Activated naive CD4-positive, alpha-beta T cell treated with anti-CD3 and anti-CD28 coated beads, Interleukin-2, amount 10 ng/mL, durations not matched to agents 7 days and 5 days (primary cell): ENCODE measurements at regions not wholly inside any gene's neighbourhood (a gene's known extent, or its start where the extent isn't known, plus 50 kb on each side); places are given as distances from the start of the nearest gene placed in this dataset.
"Not testable (repeated sequence)": the region's sequence is repeated elsewhere in the genome, so short reads cannot be mapped to it uniquely, and the experiment has no call there.

Source experiments
- CTCF ChIA-PET: fragments of 350-600 bp; sonication (Branson Sonifier 250); formaldehyde crosslinking; loops from one replicate; lab custom pipeline; 2021; ENCODE audit warnings: antibody characterized with exemption; lab: Charles Lee
- DNase-seq: peaks from one replicate; pipeline ENCODE4 v3.0.0-alpha.2; 2020
- H3K27ac Mint-ChIP-seq: one replicate; pipeline ENCODE4 v1.8.0; 2021; ENCODE audit warnings: mild to moderate bottlenecking, moderate library complexity, mixed read lengths
- H3K27me3 Mint-ChIP-seq: one replicate; pipeline ENCODE4 v1.8.0; 2021; ENCODE audit warnings: mild to moderate bottlenecking, mixed read lengths
- H3K36me3 Mint-ChIP-seq: one replicate; pipeline ENCODE4 v1.8.0; 2021; ENCODE audit warnings: mixed read lengths
- H3K4me1 Mint-ChIP-seq: one replicate; pipeline ENCODE4 v1.8.0; 2021; ENCODE audit warnings: mixed read lengths
- H3K4me3 Mint-ChIP-seq: one replicate; pipeline ENCODE4 v1.8.0; 2021; ENCODE audit warnings: mild to moderate bottlenecking, moderate library complexity, mixed read lengths
- H3K9me3 Mint-ChIP-seq: one replicate; pipeline ENCODE4 v1.8.0; 2021; ENCODE audit warnings: mixed read lengths

- no peak overlapping the region for H3K4me3 Mint-ChIP-seq
- CTCF ChIA-PET: no interaction called here
Measured at GRCh38 chr7:113307147-113307546, 188.8 kb upstream of the SMIM30 start.

GRCh38 chr7:113306302-113306701, 187.9 kb upstream of the SMIM30 start:
- Mint-ChIP-seq H3K27me3 (no peaks in the 10 kb centered on the region), H3K4me1 (no peaks in the 10 kb centered on the region), H3K36me3 (no peaks in the 10 kb centered on the region), H3K27ac (no peak overlapping the region), H3K9me3 (no peaks in the 10 kb centered on the region), H3K4me3 (no peak overlapping the region)
- no peak for DNase-seq
- CTCF ChIA-PET: no interaction called here

More at GRCh38 chr7:113307147-113307546, 188.8 kb upstream of the SMIM30 start:
- H3K36me3 Mint-ChIP-seq: no peaks in the 10 kb centered on the region
- H3K27me3 Mint-ChIP-seq: no peaks in the 10 kb centered on the region
- no peak overlapping the region for H3K27ac Mint-ChIP-seq
- no peaks in the 10 kb centered on the region for H3K9me3 Mint-ChIP-seq
- H3K4me1 Mint-ChIP-seq: no peaks in the 10 kb centered on the region
- no peak for DNase-seq

GRCh38 chr7:113304104-113304503, 185.8 kb upstream of the SMIM30 start:
- Mint-ChIP-seq H3K27ac (no peak overlapping the region), H3K36me3 (no peaks in the 10 kb centered on the region), H3K27me3 (no peaks in the 10 kb centered on the region), H3K9me3 (no peaks in the 10 kb centered on the region), H3K4me3 (no peak overlapping the region), H3K4me1 (no peaks in the 10 kb centered on the region)
- CTCF ChIA-PET: no interaction called here
- no peak for DNase-seq

- H3K9me3 Mint-ChIP-seq, DNase-seq, H3K4me3 Mint-ChIP-seq, H3K36me3 Mint-ChIP-seq, H3K27ac Mint-ChIP-seq, H3K4me1 Mint-ChIP-seq, CTCF ChIA-PET, H3K27me3 Mint-ChIP-seq: not testable (repeated sequence)
Measured at GRCh38 chr7:113303388-113303787, 185.0 kb upstream of the SMIM30 start.

GRCh38 chr7:113301983-113302382, 183.6 kb upstream of the SMIM30 start:
- H3K27me3 Mint-ChIP-seq: no peaks in the 10 kb centered on the region
- H3K27ac Mint-ChIP-seq: no peak overlapping the region
- H3K4me3 Mint-ChIP-seq: no peak overlapping the region
- CTCF ChIA-PET: no interaction called here
- no peaks in the 10 kb centered on the region for H3K36me3 Mint-ChIP-seq
- H3K9me3 Mint-ChIP-seq: no peaks in the 10 kb centered on the region
- no peak for DNase-seq
- H3K4me1 Mint-ChIP-seq: no peaks in the 10 kb centered on the region

- DNase-seq: no peak
- H3K4me3 Mint-ChIP-seq: no peak overlapping the region
- H3K27ac Mint-ChIP-seq: no peak overlapping the region
- no peaks in the 10 kb centered on the region for H3K4me1 Mint-ChIP-seq
- no peaks in the 10 kb centered on the region for H3K9me3 Mint-ChIP-seq
- CTCF ChIA-PET: no interaction called here
- no peaks in the 10 kb centered on the region for H3K27me3 Mint-ChIP-seq
- no peaks in the 10 kb centered on the region for H3K36me3 Mint-ChIP-seq
Measured at GRCh38 chr7:113301141-113301540, 182.8 kb upstream of the SMIM30 start.

GRCh38 chr7:113299748-113300147, 181.4 kb upstream of the SMIM30 start:
- no peak for DNase-seq
- Mint-ChIP-seq H3K36me3 (no peaks in the 10 kb centered on the region), H3K27me3 (no peaks in the 10 kb centered on the region), H3K4me1 (no peaks in the 10 kb centered on the region), H3K4me3 (no peak overlapping the region), H3K9me3 (no peaks in the 10 kb centered on the region), H3K27ac (no peak overlapping the region)
- CTCF ChIA-PET: no interaction called here

GRCh38 chr7:113298501-113298900, 180.1 kb upstream of the SMIM30 start:
- Mint-ChIP-seq H3K4me3 (no peak overlapping the region), H3K4me1 (no peaks in the 10 kb centered on the region), H3K27ac (no peak overlapping the region), H3K9me3 (no peaks in the 10 kb centered on the region), H3K27me3 (no peaks in the 10 kb centered on the region), H3K36me3 (no peaks in the 10 kb centered on the region)
- CTCF ChIA-PET: no interaction called here
- no peak for DNase-seq

- Mint-ChIP-seq H3K27ac (no peak overlapping the region), H3K4me3 (no peak overlapping the region), H3K4me1 (no peaks in the 10 kb centered on the region), H3K36me3 (no peaks in the 10 kb centered on the region), H3K27me3 (no peaks in the 10 kb centered on the region), H3K9me3 (no peaks in the 10 kb centered on the region)
- no peak for DNase-seq
- CTCF ChIA-PET: no interaction called here
Measured at GRCh38 chr7:113294750-113295149, 176.4 kb upstream of the SMIM30 start.

GRCh38 chr7:113292105-113292504, 173.8 kb upstream of the SMIM30 start:
- CTCF ChIA-PET: no interaction called here
- no peaks in the 10 kb centered on the region for H3K4me1 Mint-ChIP-seq
- no peak for DNase-seq
- no peak overlapping the region for H3K27ac Mint-ChIP-seq
- H3K36me3 Mint-ChIP-seq: no peaks in the 10 kb centered on the region
- H3K9me3 Mint-ChIP-seq: no peaks in the 10 kb centered on the region
- H3K27me3 Mint-ChIP-seq: no peaks in the 10 kb centered on the region
- H3K4me3 Mint-ChIP-seq: no peak overlapping the region

- DNase-seq: no peak
- no peaks in the 10 kb centered on the region for H3K9me3 Mint-ChIP-seq
- no peak overlapping the region for H3K27ac Mint-ChIP-seq
- CTCF ChIA-PET: no interaction called here
- H3K36me3 Mint-ChIP-seq: no peaks in the 10 kb centered on the region
- H3K27me3 Mint-ChIP-seq: no peaks in the 10 kb centered on the region
- H3K4me1 Mint-ChIP-seq: no peaks in the 10 kb centered on the region
- no peak overlapping the region for H3K4me3 Mint-ChIP-seq
Measured at GRCh38 chr7:113291058-113291457, 172.7 kb upstream of the SMIM30 start.

- CTCF ChIA-PET: no interaction called here
- H3K4me3 Mint-ChIP-seq: no peak overlapping the region
- DNase-seq: no peak
- no peaks in the 10 kb centered on the region for H3K36me3 Mint-ChIP-seq
- no peak overlapping the region for H3K27ac Mint-ChIP-seq
- H3K9me3 Mint-ChIP-seq: no peaks in the 10 kb centered on the region
- no peaks in the 10 kb centered on the region for H3K4me1 Mint-ChIP-seq
- no peaks in the 10 kb centered on the region for H3K27me3 Mint-ChIP-seq
Measured at GRCh38 chr7:113289140-113289740, 170.9 kb upstream of the SMIM30 start.

GRCh38 chr7:113285411-113285810, 167.1 kb upstream of the SMIM30 start:
- Mint-ChIP-seq H3K4me1 (no peaks in the 10 kb centered on the region), H3K9me3 (no peaks in the 10 kb centered on the region)

GRCh38 chr7:113283861-113284260, 165.5 kb upstream of the SMIM30 start:
- no peaks in the 10 kb centered on the region for H3K9me3 Mint-ChIP-seq
- no peak overlapping the region for H3K4me3 Mint-ChIP-seq
- no peaks in the 10 kb centered on the region for H3K4me1 Mint-ChIP-seq
- H3K27me3 Mint-ChIP-seq: no peaks in the 10 kb centered on the region
- CTCF ChIA-PET: no interaction called here
- H3K27ac Mint-ChIP-seq: no peak overlapping the region
- DNase-seq: no peak
- no peaks in the 10 kb centered on the region for H3K36me3 Mint-ChIP-seq

More at GRCh38 chr7:113285411-113285810, 167.1 kb upstream of the SMIM30 start:
- no peak for DNase-seq
- CTCF ChIA-PET: no interaction called here
- Mint-ChIP-seq H3K36me3 (no peaks in the 10 kb centered on the region), H3K27ac (no peak overlapping the region), H3K27me3 (no peaks in the 10 kb centered on the region), H3K4me3 (no peak overlapping the region)

GRCh38 chr7:113282875-113283274, 164.5 kb upstream of the SMIM30 start:
- H3K9me3 Mint-ChIP-seq: no peaks in the 10 kb centered on the region
- no peaks in the 10 kb centered on the region for H3K4me1 Mint-ChIP-seq
- no peak overlapping the region for H3K27ac Mint-ChIP-seq
- CTCF ChIA-PET: no interaction called here
- DNase-seq: no peak
- no peak overlapping the region for H3K4me3 Mint-ChIP-seq
- H3K36me3 Mint-ChIP-seq: no peaks in the 10 kb centered on the region
- H3K27me3 Mint-ChIP-seq: no peaks in the 10 kb centered on the region

GRCh38 chr7:113281223-113281622, 162.9 kb upstream of the SMIM30 start:
- no peak for DNase-seq
- Mint-ChIP-seq H3K9me3 (no peaks in the 10 kb centered on the region), H3K27me3 (no peaks in the 10 kb centered on the region), H3K4me3 (no peak overlapping the region), H3K4me1 (no peaks in the 10 kb centered on the region), H3K36me3 (no peaks in the 10 kb centered on the region), H3K27ac (no peak overlapping the region)
- CTCF ChIA-PET: no interaction called here
